CD14-positive monocyte (primary cell): ENCODE measurements at regions not wholly inside any gene's neighbourhood (a gene's known extent, or its start where the extent isn't known, plus 50 kb on each side); places are given as distances from the start of the nearest gene placed in this dataset.

Source experiments
- DNase-seq, 3 donors: peaks; one replicate each; pipeline ENCODE4 v3.0.0-alpha.2; 2011 to 2022
- H2AFZ ChIP-seq: 2 replicates; pipeline ENCODE4 v1.6.0; 2012; ENCODE audit warnings: mild to moderate bottlenecking, low read depth, low read length, inconsistent platforms; ENCODE audit not compliant: insufficient read depth, poor library complexity, severe bottlenecking
- H3K27ac ChIP-seq, 2 donors: 1 replicate in 1 of 2; 2 replicates in 1 of 2; pipeline ENCODE4 v1.5.1; 2012 to 2013; ENCODE audit warnings: low read length in 2 of 2, control low read depth in 1 of 2, inconsistent platforms in 1 of 2, low read depth in 1 of 2, mild to moderate bottlenecking in 1 of 2
- H3K27me3 ChIP-seq, 2 donors: one replicate each; pipeline versions ENCODE4 v1.6.0 to v1.6.1; 2011 to 2013; ENCODE audit warnings: low read length in 2 of 2; ENCODE audit not compliant: control insufficient read depth in 2 of 2, insufficient read depth in 2 of 2
- H3K36me3 ChIP-seq, 2 donors: replicated peaks in 1 of 2; 1 replicate in 1 of 2; 2 replicates in 1 of 2; pipeline versions ENCODE4 v1.5.1 to v1.6.1; 2012 to 2013; ENCODE audit warnings: low read length in 2 of 2, control low read depth in 1 of 2, inconsistent platforms in 1 of 2, mild to moderate bottlenecking in 1 of 2; ENCODE audit not compliant: insufficient read depth in 2 of 2, control insufficient read depth in 1 of 2
- H3K4me1 ChIP-seq, 2 donors: 1 replicate in 1 of 2; 2 replicates in 1 of 2; pipeline versions ENCODE4 v1.5.1 to v1.6.1; 2012 to 2013; ENCODE audit warnings: low read length in 2 of 2, control low read depth in 1 of 2, inconsistent platforms in 1 of 2, mild to moderate bottlenecking in 1 of 2, moderate library complexity in 1 of 2; ENCODE audit not compliant: insufficient read depth in 2 of 2, control insufficient read depth in 1 of 2
- H3K4me2 ChIP-seq: replicated peaks from 2 replicates; pipeline ENCODE3; 2012; ENCODE audit warnings: low read length, moderate library complexity, mild to moderate bottlenecking; ENCODE audit not compliant: poor library complexity, severe bottlenecking; ENCODE audit errors: extremely low read depth
- H3K4me3 ChIP-seq, 3 experiments: fragments of 200-600 bp in 1 of 3; sonication (generic) in 1 of 3; replicated peaks in 1 of 3; 1 replicate in 2 of 3; 2 replicates in 1 of 3; pipeline ENCODE4 v1.5.1; 2011 to 2013; ENCODE audit warnings: low read length in 3 of 3, mild to moderate bottlenecking in 3 of 3, control low read depth in 2 of 3, low read depth in 2 of 3, inconsistent platforms in 1 of 3, moderate library complexity in 1 of 3
- H3K79me2 ChIP-seq: 2 replicates; pipeline ENCODE4 v1.6.0; 2012; ENCODE audit warnings: mild to moderate bottlenecking, control low read depth, inconsistent platforms, low read length, moderate library complexity; ENCODE audit not compliant: insufficient read depth
- H3K9ac ChIP-seq: 2 replicates; pipeline ENCODE4 v1.6.0; 2017; ENCODE audit warnings: low read length, mild to moderate bottlenecking; ENCODE audit not compliant: insufficient read depth, poor library complexity, severe bottlenecking
- H3K9me3 ChIP-seq, 2 donors: replicated peaks in 1 of 2; 1 replicate in 1 of 2; 2 replicates in 1 of 2; pipeline versions ENCODE4 v1.5.1 to v1.6.1; 2012 to 2013; ENCODE audit warnings: low read length in 2 of 2, control low read depth in 1 of 2; ENCODE audit not compliant: control insufficient read depth in 1 of 2, insufficient read depth in 1 of 2
- H4K20me1 ChIP-seq: 2 replicates; pipeline ENCODE4 v1.6.0; 2012; ENCODE audit warnings: mild to moderate bottlenecking, low read length, control low read depth, moderate library complexity; ENCODE audit not compliant: insufficient read depth
- H3K27ac Mint-ChIP-seq, 7 donors: one replicate each; pipeline ENCODE4 v1.8.0; 2020; ENCODE audit warnings: mild to moderate bottlenecking in 7 of 7, mixed read lengths in 7 of 7, moderate library complexity in 6 of 7, inconsistent platforms in 2 of 7
- H3K27me3 Mint-ChIP-seq, 3 donors: one replicate each; pipeline ENCODE4 v1.8.0; 2021 to 2022; ENCODE audit warnings: low read depth in 3 of 3, mild to moderate bottlenecking in 3 of 3, mixed read lengths in 3 of 3, moderate library complexity in 3 of 3, inconsistent platforms in 1 of 3
- H3K36me3 Mint-ChIP-seq, 2 donors: one replicate each; pipeline ENCODE4 v1.8.0; 2020; ENCODE audit warnings: mixed read lengths in 2 of 2, inconsistent platforms in 1 of 2, mild to moderate bottlenecking in 1 of 2
- H3K4me1 Mint-ChIP-seq: one replicate; pipeline ENCODE4 v1.8.0; 2020; ENCODE audit warnings: mild to moderate bottlenecking, mixed read lengths
- H3K4me3 Mint-ChIP-seq, 2 donors: one replicate each; pipeline ENCODE4 v1.8.0; 2020; ENCODE audit warnings: mild to moderate bottlenecking in 2 of 2, mixed read lengths in 2 of 2, moderate library complexity in 1 of 2
- H3K9me3 Mint-ChIP-seq, 7 donors: one replicate each; pipeline ENCODE4 v1.8.0; 2020 to 2022; ENCODE audit warnings: mixed read lengths in 7 of 7, mild to moderate bottlenecking in 6 of 7, moderate library complexity in 6 of 7, inconsistent platforms in 2 of 7
- CTCF ChIP-seq: fragments of 200-600 bp; IDR thresholded peaks from one replicate; pipeline ENCODE4 v1.8.0; 2022; ENCODE audit warnings: antibody characterized with exemption, mild to moderate bottlenecking
- WGBS: methylation state at CpG from one replicate; pipeline ENCODE4 v1.1.5; 2013; ENCODE audit warnings: missing lambda C conversion rate; ENCODE audit not compliant: insufficient coverage; 5-methylcytosine and 5-hydroxymethylcytosine counted together
- intact Hi-C, 2 donors: fragments of 100-400 bp; cut with micrococcal nuclease; formaldehyde crosslinking; loops; one replicate each; pipeline versions ENCODE4 v1.15.0 to v1.15.1; 2023

GRCh38 chr3:10628891-10629670 lies 123.7 kb upstream of the ATP2B2 start:
- TF ChIP-seq CTCF: no peak
- Mint-ChIP-seq H3K27me3 (peaks cover 4 to 10% (median 4%) of the 10 kb centered on the region in 3 donors), H3K4me1 (no peaks in the 10 kb centered on the region), H3K36me3 (no peaks in the 10 kb centered on the region), H3K27ac (no peak overlapping the region), H3K4me3 (no peak overlapping the region), H3K9me3 (no peaks in the 10 kb centered on the region)
- Histone ChIP-seq H3K4me1 (no peaks in the 10 kb centered on the region), H3K27ac (no peak overlapping the region), H3K27me3 (no peaks in the 10 kb centered on the region), H2AFZ (no peak overlapping the region), H3K36me3 (no peaks in the 10 kb centered on the region), H3K4me3 (no peak overlapping the region), H4K20me1 (no peaks in the 10 kb centered on the region), H3K9ac (no peak overlapping the region), H3K9me3 (no peaks in the 10 kb centered on the region), H3K4me2 (no peak overlapping the region), H3K79me2 (no peaks in the 10 kb centered on the region)
- WGBS: 87% methylated on average over 16 of the region's 30 CpGs
- intact Hi-C loops: no loop called here
- DNase-seq: no peak

- Histone ChIP-seq H3K9ac (no peak overlapping the region), H3K4me3 (no peak overlapping the region), H3K36me3 (no peaks in the 10 kb centered on the region), H3K27ac (no peak overlapping the region), H3K4me1 (no peaks in the 10 kb centered on the region), H2AFZ (no peak overlapping the region), H3K79me2 (no peaks in the 10 kb centered on the region), H3K27me3 (no peaks in the 10 kb centered on the region), H3K9me3 (no peaks in the 10 kb centered on the region), H4K20me1 (no peaks in the 10 kb centered on the region), H3K4me2 (no peak overlapping the region)
- Mint-ChIP-seq H3K4me1 (no peaks in the 10 kb centered on the region), H3K36me3 (no peaks in the 10 kb centered on the region), H3K27ac (peak overlapping the region in 1 of 7 donors; percentile 61), H3K9me3 (no peaks in the 10 kb centered on the region), H3K4me3 (no peak overlapping the region), H3K27me3 (peaks cover 4 to 15% (median 4%) of the 10 kb centered on the region in 3 donors)
- intact Hi-C loops: no loop called here
- DNase-seq: no peak
- 95% methylated on average over 4 of the region's 7 CpGs for WGBS
- no peak for TF ChIP-seq CTCF
Observed at GRCh38 chr3:10629671-10630040, 124.3 kb upstream of the ATP2B2 start.
